ENCODE measurements at regions not wholly inside any gene's neighbourhood (a gene's known extent, or its start where the extent isn't known, plus 50 kb on each side); places are given as distances from the start of the nearest gene placed in this dataset.
"Not testable (repeated sequence)": the region's sequence is repeated elsewhere in the genome, so short reads cannot be mapped to it uniquely, and the experiment has no call there.

GRCh38 chr15:24835301-24835700 lies 119.5 kb upstream of the SNRPN start:
- DNase-seq (ENCODE audit: low read depth in 2 of 2), result no peak

GRCh38 chr15:24848050-24848449 lies 106.7 kb upstream of the SNRPN start:
- DNase-seq (ENCODE audit: low read depth in 2 of 2), result peak; percentile 22 to 23

GRCh38 chr15:24856397-24857390 lies 98.1 kb upstream of the SNRPN start:
- peak in 1 of 2 experiments; percentile 18 for DNase-seq (ENCODE audit: low read depth in 2 of 2)

- no peak for DNase-seq (ENCODE audit: low read depth in 2 of 2)
These were observed 97.0 kb upstream of the SNRPN start for GRCh38 chr15:24857763-24858162.

- not testable (repeated sequence) for DNase-seq (ENCODE audit: low read depth in 2 of 2)
These were observed 96.6 kb upstream of the SNRPN start for GRCh38 chr15:24858183-24858582.

GRCh38 chr15:24858737-24859601 lies 95.8 kb upstream of the SNRPN start:
- DNase-seq (ENCODE audit: low read depth in 2 of 2), result peak in 1 of 2 experiments; percentile 6

- no peak for DNase-seq (ENCODE audit: low read depth in 2 of 2)
These were observed 93.6 kb upstream of the SNRPN start for GRCh38 chr15:24861014-24861690.

GRCh38 chr15:24862726-24863521 lies 91.9 kb upstream of the SNRPN start:
- DNase-seq (ENCODE audit: low read depth in 2 of 2), result no peak

GRCh38 chr15:24865303-24865702 lies 89.5 kb upstream of the SNRPN start:
- DNase-seq (ENCODE audit: low read depth in 2 of 2), result no peak

- DNase-seq (ENCODE audit: low read depth in 2 of 2), result no peak
These were observed 77.6 kb upstream of the SNRPN start for GRCh38 chr15:24877174-24877573.

GRCh38 chr15:24878153-24878552 lies 76.6 kb upstream of the SNRPN start:
- DNase-seq (ENCODE audit: low read depth in 2 of 2), result peak in 1 of 2 experiments; percentile 6

- DNase-seq (ENCODE audit: low read depth in 2 of 2), result no peak
These were observed 75.3 kb upstream of the SNRPN start for GRCh38 chr15:24879492-24879891.

- DNase-seq (ENCODE audit: low read depth in 2 of 2), result no peak
These were observed 74.1 kb upstream of the SNRPN start for GRCh38 chr15:24880663-24881062.

GRCh38 chr15:24886538-24886937 lies 68.2 kb upstream of the SNRPN start:
- DNase-seq (ENCODE audit: low read depth in 2 of 2), result no peak

GRCh38 chr15:24898715-24899272 lies 56.0 kb upstream of the SNRPN start:
- no peak for DNase-seq (ENCODE audit: low read depth in 2 of 2)

- no peak for DNase-seq (ENCODE audit: low read depth in 2 of 2)
These were observed 55.4 kb upstream of the SNRPN start for GRCh38 chr15:24899367-24899766.

GRCh38 chr15:24899795-24900194 lies 55.0 kb upstream of the SNRPN start:
- DNase-seq (ENCODE audit: low read depth in 2 of 2), result no peak

GRCh38 chr15:24901409-24901808 lies 53.4 kb upstream of the SNRPN start:
- no peak for DNase-seq (ENCODE audit: low read depth in 2 of 2)

Data from fibroblast of skin of left biceps (primary cell).